Ectodermal cell (in vitro differentiated cells): ENCODE measurements at regions not wholly inside any gene's neighbourhood (a gene's known extent, or its start where the extent isn't known, plus 50 kb on each side); places are given as distances from the start of the nearest gene placed in this dataset.

Experiments
- H3K27ac ChIP-seq: 2 replicates; pipeline ENCODE4 v1.7.0; 2013; ENCODE audit warnings: mild to moderate bottlenecking, low read depth, low read length; ENCODE audit not compliant: insufficient read depth, poor library complexity, severe bottlenecking
- H3K27me3 ChIP-seq: 2 replicates; pipeline ENCODE4 v1.7.0; 2013; ENCODE audit warnings: mild to moderate bottlenecking, low read length; ENCODE audit not compliant: insufficient read depth, control insufficient read depth, poor library complexity, severe bottlenecking
- H3K36me3 ChIP-seq: one replicate; pipeline ENCODE4 v1.7.0; 2013; ENCODE audit warnings: low read length; ENCODE audit not compliant: control insufficient read depth, insufficient read depth
- H3K4me1 ChIP-seq: one replicate; pipeline ENCODE4 v1.7.0; 2013; ENCODE audit warnings: low read length; ENCODE audit not compliant: control insufficient read depth, insufficient read depth
- H3K4me3 ChIP-seq: 2 replicates; pipeline ENCODE4 v1.7.0; 2013; ENCODE audit warnings: low read depth, low read length, control low read depth; ENCODE audit not compliant: insufficient read depth
- H3K9me3 ChIP-seq: 2 replicates; pipeline ENCODE4 v1.7.0; 2013; ENCODE audit warnings: mild to moderate bottlenecking, low read length, moderate library complexity; ENCODE audit not compliant: control insufficient read depth
- WGBS, 2 experiments: methylation state at CpG; one replicate each; pipeline ENCODE4 v1.1.7; 2013; ENCODE audit warnings: missing lambda C conversion rate in 2 of 2; 5-methylcytosine and 5-hydroxymethylcytosine counted together

GRCh38 chr3:159852821-159853505, 135.7 kb upstream of the IL12A start:
- Histone ChIP-seq H3K36me3 (no peaks in the 10 kb centered on the region), H3K27me3 (no peaks in the 10 kb centered on the region), H3K4me3 (no peak overlapping the region), H3K4me1 (peaks cover 36% of the 10 kb centered on the region), H3K9me3 (no peaks in the 10 kb centered on the region), H3K27ac (peak overlapping the region; percentile 89)
- WGBS, 2 experiments: 49 to 52% methylated on average over 11 of the region's 11 CpGs

DNA sequence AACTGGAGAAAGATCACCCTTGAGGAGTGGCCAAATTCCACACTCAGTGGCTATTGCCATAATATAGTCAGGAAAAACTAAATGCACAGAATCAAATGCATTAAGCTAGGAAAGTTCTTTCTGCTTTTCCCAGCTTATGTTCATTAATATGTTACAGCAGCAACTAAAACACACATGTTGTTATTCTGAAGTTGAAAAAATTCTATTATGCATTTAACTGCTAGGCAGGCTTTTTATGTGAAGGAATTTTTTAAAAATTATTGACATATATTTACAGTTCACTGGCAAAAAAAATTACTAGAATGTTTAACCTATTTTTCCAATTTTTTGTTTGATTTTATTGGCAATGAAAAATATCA, 135.2 kb upstream of the IL12A start:
- Histone ChIP-seq H3K36me3 (no peaks in the 10 kb centered on the region), H3K4me3 (no peak overlapping the region), H3K4me1 (peaks cover 36% of the 10 kb centered on the region), H3K9me3 (no peaks in the 10 kb centered on the region), H3K27ac (no peak overlapping the region), H3K27me3 (no peaks in the 10 kb centered on the region)

DNA sequence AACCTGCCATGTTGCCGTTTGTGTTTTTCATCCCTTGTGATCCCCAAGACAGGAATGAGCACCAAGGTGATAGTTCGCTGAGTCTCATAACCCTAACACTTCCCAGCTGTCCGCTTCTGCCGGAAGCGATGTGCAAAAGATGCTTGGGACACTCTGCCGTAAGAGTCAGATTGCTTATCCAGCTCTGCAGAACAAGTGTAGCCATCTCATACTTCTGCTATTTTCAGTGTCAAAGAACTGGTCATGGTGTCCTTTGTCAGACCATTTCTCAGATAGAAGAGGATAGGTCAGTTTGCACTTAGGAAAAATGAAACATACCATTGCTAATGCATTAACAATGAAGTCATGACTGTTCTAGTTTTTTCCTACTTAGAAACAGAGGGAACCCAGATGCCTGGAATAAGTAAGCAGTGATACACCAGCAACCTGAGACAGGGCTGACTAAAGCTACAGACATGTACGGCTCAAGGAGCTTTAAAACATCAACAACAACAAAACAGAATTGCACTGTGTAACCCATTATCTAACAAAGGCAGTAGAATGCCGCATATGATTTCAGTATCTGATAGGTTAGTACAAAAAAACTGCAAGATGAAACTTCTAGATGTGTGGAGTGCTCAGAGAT, 134.0 kb upstream of the IL12A start:
- H3K4me3 ChIP-seq: no peak overlapping the region
- WGBS, 2 experiments: 88 to 93% methylated on average over 8 of the region's 8 CpGs
- no peaks in the 10 kb centered on the region for H3K36me3 ChIP-seq
- no peaks in the 10 kb centered on the region for H3K9me3 ChIP-seq
- H3K4me1 ChIP-seq: peaks cover 37% of the 10 kb centered on the region
- peak overlapping the region; percentile 18 for H3K27ac ChIP-seq
- no peaks in the 10 kb centered on the region for H3K27me3 ChIP-seq

DNA sequence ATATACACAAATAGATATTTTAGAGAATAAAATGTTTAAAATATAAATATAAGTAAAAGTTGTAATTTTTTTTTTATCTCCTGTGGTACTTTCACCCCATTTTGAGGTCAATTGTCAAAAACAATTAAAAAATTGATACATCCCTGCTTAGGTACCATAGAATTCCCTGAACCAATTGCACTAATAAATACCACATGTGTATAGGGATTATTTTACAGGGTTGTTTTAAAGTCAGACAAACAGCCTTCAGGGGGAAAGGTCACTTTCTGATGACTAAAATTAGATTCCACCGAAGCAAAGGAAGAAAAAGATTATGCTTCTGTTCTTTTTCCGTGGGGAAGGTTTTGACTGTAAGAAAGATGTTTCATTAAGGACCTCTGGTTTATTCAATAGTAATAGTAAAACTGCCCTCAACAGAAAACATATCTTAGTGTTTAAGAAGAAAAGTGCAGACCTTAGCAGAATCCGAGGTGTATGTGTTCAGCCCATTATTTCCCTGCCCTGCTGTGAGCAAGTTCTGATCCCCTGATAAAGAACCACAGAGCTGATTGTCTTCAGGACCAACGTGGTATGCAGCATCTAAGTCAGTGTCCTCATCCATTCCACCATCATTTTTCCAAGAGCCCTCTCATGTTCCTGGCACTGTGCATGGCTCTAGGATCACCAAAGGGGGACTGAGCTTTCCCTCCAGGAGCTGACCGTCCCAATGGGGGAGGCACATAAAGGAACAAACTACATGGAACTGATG, 132.9 kb upstream of the IL12A start:
- Histone ChIP-seq H3K9me3 (no peaks in the 10 kb centered on the region), H3K4me3 (no peak overlapping the region), H3K36me3 (no peaks in the 10 kb centered on the region), H3K27me3 (no peaks in the 10 kb centered on the region), H3K27ac (peak overlapping the region; percentile 53), H3K4me1 (peaks cover 46% of the 10 kb centered on the region)
- WGBS, 2 experiments: 84 to 89% methylated on average over 4 to 5 of the region's 5 CpGs

GRCh38 chr3:159856590-159857104, 132.0 kb upstream of the IL12A start:
- no peaks in the 10 kb centered on the region for H3K36me3 ChIP-seq
- no peaks in the 10 kb centered on the region for H3K27me3 ChIP-seq
- H3K4me1 ChIP-seq: peaks cover 49% of the 10 kb centered on the region
- WGBS, 2 experiments: 85 to 86% methylated on average over 13 of the region's 13 CpGs
- peak overlapping the region; percentile 53 for H3K27ac ChIP-seq
- H3K4me3 ChIP-seq: no peak overlapping the region
- no peaks in the 10 kb centered on the region for H3K9me3 ChIP-seq

DNA sequence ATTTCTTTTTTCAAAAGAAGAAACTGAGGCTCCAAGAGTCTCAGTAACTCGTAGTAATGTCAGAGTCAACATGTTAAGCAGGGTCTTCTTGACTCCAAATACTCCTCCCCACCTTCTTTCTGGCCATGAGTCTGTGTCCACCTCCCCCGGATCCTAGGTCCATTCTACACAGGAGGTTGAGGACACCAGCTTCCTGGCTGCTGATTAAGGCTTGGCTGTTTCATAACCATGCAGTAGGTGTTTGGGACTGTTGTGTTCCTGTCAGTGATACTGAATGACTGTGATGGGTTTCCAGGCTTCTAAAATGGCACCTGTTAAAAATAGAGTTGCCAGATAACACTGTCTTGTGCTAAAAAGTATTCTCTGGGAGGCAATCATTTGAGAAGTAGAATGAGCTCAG, 130.8 kb upstream of the IL12A start:
- no peaks in the 10 kb centered on the region for H3K9me3 ChIP-seq
- H3K4me3 ChIP-seq: no peak overlapping the region
- peaks cover 39% of the 10 kb centered on the region for H3K4me1 ChIP-seq
- WGBS, 2 experiments: 92% methylated on average over 2 of the region's 2 CpGs
- no peaks in the 10 kb centered on the region for H3K36me3 ChIP-seq
- no peaks in the 10 kb centered on the region for H3K27me3 ChIP-seq
- no peak overlapping the region for H3K27ac ChIP-seq

DNA sequence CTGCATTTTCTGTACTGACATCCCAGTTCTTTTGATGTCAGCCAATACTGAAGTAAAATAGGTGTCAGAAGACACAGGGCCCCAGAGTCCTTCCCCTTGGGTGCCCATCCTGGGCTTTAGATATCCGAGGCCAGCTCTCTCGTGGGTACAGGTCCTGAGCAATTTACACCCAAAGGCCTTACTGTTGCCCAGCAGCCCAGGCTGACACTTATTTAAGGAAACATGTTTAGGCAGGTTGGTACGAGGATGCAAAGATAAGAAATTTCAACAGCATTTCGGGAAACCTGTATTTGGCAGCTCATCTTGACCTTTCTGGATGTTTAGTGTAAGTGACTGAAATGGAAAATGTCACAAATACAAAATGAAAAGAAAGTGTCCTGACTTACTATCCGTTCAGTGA, 130.0 kb upstream of the IL12A start:
- no peaks in the 10 kb centered on the region for H3K36me3 ChIP-seq
- no peak overlapping the region for H3K4me3 ChIP-seq
- H3K9me3 ChIP-seq: no peaks in the 10 kb centered on the region
- WGBS, 2 experiments: 90 to 96% methylated on average over 4 to 5 of the region's 5 CpGs
- H3K4me1 ChIP-seq: peaks cover 37% of the 10 kb centered on the region
- no peak overlapping the region for H3K27ac ChIP-seq
- no peaks in the 10 kb centered on the region for H3K27me3 ChIP-seq

GRCh38 chr3:159859424-159859823, 129.2 kb upstream of the IL12A start:
- no peak overlapping the region for H3K4me3 ChIP-seq
- 95 to 99% methylated on average over 3 of the region's 3 CpGs for WGBS, 2 experiments
- no peak overlapping the region for H3K27ac ChIP-seq

DNA sequence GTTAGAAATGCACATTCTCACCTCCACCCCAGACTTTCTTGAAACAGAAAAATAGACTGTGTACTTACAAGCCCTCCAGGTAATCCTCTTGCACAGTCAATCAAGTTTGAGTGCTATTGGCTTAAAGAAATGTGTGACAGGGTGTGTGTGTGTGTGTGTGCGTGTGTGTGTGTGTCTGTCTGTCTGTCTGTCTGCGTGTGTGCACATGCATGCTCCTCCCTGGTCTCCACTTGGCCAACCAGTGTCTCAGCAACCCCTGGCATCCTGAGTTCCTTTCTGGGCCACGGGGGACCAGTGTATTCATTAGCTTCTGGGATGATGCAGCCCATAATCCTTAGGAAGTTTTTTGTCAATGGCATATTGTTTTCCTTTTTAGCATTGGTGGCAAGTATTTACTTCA, 128.8 kb upstream of the IL12A start:
- Histone ChIP-seq H3K4me3 (no peak overlapping the region), H3K9me3 (no peaks in the 10 kb centered on the region), H3K4me1 (peaks cover 30% of the 10 kb centered on the region), H3K27ac (no peak overlapping the region), H3K27me3 (no peaks in the 10 kb centered on the region), H3K36me3 (no peaks in the 10 kb centered on the region)
- WGBS, 2 experiments: 86 to 88% methylated on average over 3 of the region's 3 CpGs

More at GRCh38 chr3:159859424-159859823, 129.2 kb upstream of the IL12A start:
- Histone ChIP-seq H3K27me3 (no peaks in the 10 kb centered on the region), H3K36me3 (no peaks in the 10 kb centered on the region), H3K4me1 (peaks cover 34% of the 10 kb centered on the region), H3K9me3 (no peaks in the 10 kb centered on the region)
